SW 1271 (cell line): ENCODE measurements at regions not wholly inside any gene's neighbourhood (a gene's known extent, or its start where the extent isn't known, plus 50 kb on each side); places are given as distances from the start of the nearest gene placed in this dataset.
"Not testable (repeated sequence)": the region's sequence is repeated elsewhere in the genome, so short reads cannot be mapped to it uniquely, and the experiment has no call there.

ENCODE experiments used
- DNase-seq, 2 experiments: peaks; one replicate each; lab custom pipeline; 2025; lab: John Stamatoyannopoulos, UW

DNA sequence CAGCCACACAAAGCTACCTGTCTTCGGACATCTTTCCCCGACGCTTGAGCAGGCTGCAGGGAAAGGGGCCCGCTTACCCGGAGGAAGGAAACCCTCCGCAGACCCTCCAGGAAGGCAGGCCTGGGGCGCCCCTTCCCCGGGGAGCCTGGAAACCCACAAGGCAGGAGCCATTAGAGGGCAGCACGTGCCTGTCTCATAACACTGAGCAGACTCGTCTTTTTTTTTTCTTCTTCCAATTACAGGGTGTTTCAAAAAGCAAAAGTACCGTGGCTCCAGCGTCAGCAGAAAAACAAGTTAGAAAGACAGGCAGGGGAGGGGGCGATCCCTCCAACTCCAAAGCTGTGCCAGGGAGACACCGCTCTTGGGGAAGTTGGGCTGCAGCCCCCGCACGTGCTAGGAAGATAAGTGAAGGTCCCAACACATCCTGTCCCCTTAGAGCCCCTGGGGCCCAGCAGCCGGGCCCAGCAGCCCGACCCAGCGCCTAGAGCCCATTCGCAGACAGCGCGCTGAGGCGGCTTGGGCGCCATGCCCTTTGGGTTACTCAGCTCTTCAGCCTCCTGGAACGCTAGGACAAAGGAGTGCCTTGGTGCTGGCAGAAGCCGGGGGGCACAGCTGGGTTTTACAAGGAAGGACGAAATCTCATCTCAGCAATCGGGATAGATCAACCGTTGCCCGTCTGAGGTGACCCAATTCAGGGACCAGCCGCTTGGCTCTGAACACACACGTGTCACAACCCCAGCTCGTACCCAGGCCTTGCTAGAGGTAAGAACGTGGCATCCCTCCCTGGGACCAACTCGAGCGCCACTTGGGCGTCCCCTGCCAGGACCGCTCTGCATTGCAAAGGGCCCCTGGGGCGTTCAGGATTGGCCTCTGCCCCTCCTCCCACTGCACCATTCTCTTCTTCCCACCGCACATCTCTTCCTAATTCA, 136.3 kb downstream of the LY86 start:
- DNase-seq = peak; percentile 19 to 25

DNA sequence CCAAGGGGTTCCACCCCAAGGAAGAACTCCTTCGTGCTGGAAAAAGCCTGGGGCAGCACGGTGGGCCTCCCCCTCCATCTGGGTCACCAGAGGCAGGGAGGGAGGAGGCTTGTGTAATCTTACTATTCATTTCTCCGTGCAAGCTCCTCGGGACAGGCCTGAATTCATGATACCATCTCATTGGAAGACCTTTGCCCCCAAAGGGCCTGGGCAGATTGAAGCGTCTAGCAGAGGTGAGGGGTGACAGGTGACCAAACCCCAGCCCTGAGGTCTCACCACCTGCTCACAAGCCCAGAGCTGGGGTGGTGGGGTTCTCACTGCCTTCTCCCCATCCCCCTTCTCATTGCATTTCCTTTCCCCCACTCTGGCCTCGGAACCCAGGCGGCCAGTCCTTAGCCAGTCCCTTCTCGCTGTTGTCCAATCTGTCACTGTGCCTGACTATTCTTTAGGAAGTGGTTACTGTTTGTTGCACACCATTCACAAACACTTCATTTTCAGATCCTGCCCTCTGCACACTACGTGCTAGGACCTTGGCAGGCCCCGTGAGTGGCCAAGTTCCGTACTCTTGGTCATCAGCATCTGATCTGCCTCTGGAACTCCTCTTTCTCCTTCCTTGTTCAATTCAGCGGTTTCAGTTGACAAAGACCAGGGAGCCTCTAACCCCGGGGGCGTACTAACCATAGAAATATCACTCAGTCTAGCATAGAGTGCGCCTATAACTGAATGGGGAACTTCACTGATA, 137.1 kb downstream of the LY86 start:
- DNase-seq = no peak

DNA sequence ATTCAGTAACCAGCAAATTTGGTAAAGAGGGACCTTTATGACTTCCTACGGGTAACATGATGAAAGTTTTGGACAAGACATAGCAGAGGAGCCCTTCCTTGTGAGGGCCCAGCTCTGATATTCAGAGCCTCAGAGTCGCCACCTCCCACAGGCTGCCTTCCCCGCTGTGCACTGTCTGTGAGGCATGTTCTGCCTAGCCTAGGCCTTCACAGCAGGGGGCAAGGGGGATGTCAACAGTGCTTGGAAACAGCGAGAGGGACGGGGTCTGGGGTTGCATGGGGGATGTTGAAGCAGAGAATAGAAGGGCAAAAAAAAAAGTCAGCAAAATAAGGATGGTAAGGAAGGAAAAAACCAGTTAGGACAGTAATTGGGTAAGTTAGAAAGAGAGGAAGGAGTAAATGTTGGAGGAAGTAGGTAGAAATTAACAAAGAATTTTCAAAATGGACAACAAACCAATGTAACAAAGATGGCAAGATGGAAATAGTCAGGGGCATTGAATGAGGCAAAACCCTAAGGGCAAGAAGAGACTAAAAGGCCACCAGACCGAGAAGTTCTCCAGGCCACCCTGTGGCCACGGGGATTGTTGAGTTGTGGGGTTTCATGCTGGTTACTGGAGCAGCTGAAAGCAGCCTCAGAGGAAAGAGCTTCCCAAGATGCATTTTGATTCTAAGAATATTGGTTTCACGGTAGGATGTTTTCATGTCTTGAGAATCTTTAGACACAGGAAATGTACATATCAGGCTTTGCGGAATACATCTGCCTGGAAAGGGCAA, 139.8 kb downstream of the LY86 start:
- no peak for DNase-seq

DNA sequence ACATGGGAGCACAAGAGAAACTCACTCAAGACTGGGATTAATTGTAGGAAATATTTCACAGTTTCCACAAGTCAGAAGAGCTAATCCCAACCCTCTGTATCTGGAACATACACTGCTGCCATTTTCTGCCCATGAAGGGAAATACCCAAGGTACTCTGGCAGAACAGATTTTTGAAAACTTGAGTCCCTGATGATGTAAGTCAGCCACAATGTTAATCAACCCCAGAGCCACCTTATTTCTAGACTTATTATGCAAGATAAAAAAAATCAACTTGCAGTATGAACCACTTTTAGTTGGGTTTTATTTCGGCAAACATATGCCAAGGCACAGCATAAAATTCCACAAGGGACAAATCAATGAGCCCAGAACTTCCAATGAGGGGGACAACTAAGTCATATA, 141.5 kb downstream of the LY86 start:
- DNase-seq = no peak

DNA sequence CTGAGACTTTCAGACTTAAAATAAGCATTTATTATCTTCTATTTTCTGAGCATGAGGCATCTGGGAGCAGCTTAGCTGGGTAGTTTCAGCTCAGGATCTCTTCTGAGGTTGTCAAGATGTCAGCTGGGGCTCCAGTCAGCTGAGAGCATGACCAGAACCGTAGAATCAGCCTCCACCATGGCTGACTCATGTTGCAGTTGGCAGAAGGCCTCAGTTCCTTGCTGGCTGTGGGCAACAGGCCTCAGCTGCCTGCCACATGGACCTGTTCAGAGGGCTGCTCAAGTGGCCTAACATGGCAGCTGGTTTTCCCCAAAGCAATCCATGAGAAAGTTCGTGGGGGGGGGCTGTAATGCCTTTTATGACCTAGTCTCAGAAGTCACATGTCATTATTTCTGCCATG, 142.3 kb downstream of the LY86 start:
- DNase-seq = no peak

DNA sequence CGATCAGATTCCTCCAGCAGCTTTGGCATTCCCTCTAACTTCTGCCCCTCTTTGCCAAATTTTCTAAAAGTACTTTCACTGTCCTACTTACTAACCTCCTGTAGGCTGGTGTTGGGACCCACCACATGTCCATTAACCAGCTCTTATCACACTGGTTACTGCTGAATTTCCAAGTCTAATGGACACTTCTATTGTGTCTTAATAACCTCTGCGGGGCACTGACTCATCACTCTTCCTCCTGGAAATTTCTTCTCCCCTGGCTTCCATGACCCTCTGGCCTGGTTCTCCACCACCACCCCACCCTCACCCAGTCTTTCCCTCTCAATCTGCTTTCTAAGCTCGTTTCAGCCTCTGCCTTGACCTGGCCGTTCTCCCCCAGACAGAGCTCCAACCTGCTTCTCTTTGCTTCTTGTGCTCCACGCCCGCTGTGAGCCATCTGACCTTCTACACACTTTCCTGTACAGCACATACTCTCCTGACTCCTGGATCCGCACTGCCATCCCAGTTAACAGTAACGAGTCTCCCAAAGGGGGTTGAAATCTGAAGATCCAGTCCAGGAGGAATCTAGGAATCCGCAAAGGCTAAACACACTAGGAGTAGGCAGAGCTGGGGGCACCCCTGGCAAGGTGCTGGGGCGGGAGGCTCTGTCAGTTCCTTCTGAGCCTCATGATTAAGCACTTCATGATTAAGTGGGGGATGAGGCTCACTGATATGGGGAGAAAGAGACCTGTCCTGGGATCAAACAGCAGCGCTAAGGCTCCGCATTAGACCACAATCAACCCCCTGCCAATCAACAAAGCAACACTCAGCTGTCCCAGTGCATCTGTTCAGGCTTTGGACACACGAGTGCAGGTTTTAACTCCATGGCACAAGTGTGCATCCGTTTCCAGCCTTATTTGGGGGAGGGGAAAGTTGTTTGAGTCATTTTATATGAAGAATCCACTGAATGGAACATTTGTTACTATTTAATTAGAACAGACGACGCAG, 146.3 kb downstream of the LY86 start:
- no peak for DNase-seq

DNA sequence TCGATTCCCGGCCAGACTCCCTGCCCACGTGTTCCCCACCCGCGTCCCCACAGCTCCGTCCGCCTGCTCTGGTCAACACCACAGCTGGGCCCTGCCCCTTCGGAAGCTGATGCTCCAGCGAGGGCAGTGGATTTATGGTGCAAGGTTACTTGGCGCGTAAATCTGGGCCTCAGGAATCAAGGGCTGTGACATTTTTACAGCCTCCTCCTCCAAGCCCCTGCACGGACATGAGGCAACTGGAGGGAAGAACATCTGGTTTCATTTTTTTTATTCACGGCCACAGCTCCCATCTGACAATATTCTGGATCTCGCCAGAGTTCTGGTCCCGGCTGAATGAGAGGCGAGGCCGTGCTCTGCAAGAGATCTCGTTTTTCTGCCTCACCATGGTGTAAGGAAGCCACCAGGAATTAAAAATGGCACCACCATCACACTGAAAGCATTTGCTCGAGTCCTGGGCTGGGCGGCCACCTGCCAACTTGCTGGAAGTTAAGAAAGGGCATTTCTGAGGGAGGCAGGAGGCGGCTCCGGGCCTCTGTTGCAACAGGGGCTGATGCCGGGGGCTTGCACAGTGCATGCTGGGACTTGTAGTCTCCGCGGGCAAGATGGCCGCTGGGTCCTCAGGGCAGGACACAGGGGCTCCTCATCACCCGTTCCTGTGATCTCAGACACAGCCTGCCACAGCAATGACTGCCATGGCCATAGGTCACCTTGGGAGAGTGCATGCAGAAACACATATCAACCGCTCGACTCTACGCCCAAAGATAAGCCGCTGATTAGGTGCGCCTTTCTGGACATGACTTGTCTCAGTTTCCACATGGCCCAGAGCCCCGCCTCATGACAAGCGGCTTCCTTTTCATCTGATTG, 148.5 kb downstream of the LY86 start:
- DNase-seq = no peak

DNA sequence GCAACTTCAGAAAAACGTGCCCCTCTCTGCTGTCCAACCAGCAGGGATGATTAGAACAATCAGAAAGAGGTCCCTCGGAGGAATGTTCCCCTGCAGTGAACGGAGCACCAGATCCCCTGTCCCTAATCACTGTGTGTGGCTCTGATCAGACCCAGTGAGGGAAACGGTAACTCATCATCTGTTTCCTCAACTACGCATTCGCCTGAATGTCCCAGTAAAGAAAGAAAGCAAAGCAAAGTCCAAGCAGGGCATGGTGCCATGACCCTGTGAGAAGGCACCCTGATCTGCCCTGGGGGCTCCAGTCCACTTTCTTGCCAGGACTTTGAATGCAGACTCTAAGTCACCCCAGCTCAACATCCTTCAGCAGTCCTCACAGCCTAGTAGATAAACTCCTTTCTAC, 149.2 kb downstream of the LY86 start:
- DNase-seq = no peak

DNA sequence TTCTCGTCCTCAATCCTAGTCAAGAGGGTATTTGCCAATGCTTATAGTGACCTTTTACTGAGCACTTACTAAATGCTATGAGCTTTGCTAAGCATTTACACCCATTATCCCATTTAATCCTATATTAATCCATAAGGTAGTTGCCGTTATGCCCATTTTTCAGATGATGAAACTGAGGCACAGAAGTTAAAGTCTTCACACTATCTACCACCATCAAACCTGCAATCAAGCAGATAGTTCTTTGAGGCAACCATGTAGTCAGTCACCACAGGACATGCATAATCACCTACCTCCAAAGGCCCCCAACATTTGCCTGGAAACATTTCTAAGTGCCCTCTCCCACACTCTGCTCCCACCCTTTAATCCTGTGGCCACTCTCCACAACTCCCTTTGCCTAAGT, 149.6 kb downstream of the LY86 start:
- DNase-seq = no peak

DNA sequence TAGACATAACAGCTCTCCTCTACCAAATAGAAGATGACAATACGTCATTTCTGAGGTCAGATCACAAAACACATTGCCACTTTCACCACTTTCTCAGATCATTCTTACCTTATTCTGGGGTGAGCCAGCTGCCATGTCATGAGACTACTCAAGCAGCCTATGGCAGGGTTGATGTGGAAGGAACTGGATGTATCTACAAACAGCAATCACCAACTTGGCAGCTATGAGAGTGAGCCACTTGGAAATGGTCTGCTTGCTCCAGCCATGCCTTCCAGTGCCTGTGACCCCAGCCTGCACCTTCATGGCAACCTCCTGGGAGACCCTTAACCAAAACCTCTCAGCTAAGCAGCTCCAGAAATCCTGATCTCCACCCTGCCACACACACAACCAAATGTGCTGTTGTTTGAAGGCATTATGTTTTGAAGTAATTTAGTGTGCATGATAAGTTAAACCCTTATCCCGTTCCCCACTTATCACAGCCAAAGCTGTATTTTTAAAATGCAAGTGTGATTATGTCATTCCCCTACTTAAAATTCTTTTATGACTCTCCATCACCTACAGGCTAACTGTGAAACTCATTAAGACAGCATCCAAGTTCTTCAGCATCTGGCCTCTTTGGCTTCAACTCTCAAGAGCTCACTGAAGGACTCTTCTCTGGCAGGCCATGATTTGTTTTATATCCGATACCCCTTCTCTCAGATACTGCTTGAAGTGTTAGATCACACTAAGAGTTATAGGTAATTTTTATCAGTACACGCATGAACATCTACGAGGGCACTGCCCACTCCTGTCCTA, 150.6 kb downstream of the LY86 start:
- DNase-seq = no peak

DNA sequence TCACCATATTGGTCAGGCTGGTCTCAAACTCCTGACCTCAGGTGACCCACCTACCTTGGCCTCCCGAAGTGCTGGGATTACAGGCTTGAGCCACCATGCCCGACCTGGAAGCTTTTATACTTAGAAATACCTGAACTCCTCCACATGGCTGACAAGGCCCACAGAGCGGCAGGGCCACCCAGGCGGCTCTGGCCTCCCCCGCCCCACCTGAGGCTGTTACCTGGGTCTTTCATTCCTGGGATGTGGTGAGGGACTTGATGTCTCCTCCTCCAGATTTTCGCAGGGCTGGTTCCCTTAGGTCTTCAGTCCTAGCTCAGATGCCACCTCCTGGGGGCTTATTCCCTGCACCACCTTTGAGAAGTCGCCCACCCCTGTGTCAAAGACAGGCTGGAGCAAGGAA, 152.1 kb downstream of the LY86 start:
- no peak for DNase-seq

DNA sequence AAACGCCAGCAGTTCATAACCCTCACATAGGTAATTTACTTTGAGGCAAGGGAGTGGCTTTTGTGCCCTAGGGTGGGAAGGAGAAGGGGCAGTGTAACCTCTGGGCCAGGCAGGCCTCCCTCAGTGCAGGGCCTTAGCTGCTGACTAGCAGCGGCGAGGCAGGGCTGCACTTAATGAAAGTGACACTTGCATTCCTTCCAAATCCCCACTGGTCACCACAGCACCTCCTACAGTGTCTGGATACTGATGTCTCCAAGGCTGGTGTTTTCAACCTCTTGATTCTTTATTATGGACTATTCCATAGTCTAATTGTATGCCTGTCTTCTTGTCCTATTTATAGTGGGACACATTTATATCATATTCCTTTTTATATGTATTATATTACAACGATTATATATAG, 152.7 kb downstream of the LY86 start:
- DNase-seq = no peak

DNA sequence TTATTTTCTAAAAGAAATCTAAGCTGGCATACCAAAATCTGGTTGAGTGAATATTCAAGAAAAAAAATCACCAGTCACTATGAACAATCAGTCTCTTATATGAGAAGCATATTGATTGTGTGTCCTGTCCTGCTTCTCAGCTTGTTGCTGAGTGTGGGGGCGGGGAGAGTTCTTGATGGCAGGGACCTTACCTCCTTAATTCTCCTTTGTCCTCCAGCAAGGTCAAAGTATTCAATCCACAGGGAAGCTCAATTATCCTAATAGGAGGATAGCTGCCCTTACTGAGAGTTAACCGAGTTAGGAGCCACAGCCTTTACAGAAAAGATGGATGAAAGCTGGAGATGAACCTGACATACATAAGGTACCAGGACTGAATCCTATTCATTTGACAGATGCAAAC, 154.0 kb downstream of the LY86 start:
- no peak for DNase-seq

DNA sequence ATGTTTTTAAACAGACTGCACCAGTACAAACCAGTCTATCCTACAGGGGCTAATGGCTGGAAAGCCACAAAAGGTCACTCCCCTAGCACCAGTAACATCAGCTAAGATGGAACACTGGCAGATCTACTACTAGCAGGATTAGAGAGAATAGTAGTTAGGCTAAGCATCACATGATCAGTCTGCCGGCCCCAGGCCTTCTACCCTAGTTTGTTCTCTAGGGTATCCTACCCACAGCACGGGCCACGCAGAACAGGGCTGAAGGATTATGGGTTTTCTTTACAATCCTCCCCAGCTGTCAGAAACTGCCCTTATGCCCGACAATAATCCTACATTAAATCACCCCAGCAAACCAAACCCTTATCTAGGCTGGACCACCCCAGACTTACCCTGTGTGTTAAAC, 156.0 kb downstream of the LY86 start:
- DNase-seq = no peak

DNA sequence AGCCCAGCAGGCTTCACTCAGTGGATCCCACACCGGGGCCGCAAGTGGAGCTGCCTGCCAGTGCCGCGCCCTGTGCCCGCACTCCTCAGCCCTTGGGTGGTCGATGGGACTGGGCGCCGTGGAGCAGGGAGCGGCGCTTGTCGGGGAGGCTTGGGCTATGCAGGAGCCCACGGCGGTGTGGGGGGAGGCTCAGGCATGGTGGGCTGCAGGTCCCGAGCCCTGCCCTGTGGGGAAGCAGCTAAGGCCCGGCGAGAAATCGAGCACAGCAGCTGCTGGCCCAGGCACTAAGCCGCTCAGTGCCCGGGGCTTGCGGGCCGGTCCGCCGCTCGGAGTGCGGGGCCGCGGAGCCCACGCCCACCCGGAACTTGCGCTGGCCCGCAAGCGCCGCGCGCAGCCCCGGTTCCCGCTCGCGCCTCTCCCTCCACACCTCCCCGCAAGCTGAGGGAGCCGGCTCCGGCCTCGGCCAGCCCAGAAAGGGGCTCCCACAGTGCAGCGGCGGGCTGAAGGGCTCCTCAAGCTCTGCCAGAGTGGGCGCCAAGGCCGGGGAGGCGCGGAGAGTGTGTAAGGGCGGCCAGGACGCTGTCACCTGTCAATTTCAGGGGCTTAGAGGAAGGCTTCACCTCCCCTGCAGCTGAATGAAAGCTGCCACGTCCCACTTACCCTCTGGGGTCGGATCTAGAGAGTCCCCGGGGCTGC, 157.3 kb downstream of the LY86 start:
- not testable (repeated sequence) for DNase-seq

DNA sequence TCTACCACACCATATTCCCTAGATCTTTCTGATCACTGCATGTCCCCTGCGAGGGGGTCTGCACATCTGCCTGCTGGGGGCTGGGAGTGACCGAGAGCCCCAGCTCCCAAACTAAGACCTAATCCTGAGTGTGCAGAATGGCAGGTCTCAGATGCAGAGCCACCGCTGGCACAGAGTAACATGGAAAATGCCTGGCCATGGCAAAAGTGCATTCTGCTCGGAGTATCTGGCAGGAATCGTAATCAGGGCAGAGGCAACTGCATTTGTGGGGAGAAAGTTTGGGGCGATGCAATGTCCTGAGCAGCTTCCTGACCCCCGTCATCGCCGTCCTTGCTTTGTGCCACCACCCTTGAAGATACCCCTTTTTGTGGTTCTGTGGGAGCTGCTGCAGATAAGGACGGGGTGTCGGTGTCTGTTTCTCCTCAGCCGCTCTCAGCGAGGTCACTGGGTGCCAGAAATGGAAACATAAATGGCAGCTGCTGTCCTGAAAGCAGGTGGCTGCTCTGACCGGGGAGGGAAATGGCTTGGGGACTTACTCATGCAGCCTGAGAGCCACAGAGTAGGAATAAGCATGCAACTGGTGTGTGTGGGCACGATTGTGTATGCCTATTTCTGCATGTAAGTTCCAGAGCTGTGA, 157.9 kb downstream of the LY86 start:
- no peak for DNase-seq

DNA sequence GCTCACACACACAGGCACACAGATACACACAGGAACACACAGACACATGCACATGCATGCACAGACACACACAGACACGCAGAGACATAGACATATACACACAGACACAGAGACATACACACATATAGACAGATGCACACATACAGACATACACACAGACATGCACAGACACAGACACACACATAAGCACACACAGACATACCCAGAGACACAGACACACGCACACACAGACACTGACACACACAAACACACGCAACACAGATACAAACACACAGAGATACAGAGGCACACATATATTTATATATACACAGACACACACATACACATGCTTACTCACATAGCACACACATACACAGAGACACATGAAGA, 158.4 kb downstream of the LY86 start:
- DNase-seq = no peak

DNA sequence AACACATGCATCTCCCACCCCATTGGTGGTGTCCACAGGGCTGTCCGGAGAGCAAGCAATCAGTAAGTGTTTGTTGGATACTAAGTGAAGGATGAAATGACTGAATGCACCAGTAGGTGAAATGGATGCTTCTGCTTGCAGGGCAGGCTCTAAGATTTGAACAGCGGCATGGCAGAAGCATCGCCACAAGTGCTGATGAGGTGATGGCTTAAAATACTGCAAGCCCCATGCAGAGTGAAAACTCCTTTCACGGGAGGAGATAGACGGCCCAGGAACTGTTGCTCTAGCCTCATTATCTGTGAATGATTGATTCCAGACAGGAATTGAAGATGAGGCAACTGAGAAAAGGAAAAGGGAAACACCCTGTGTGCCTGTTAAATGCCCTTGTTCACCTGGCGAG, 158.9 kb downstream of the LY86 start:
- no peak for DNase-seq

DNA sequence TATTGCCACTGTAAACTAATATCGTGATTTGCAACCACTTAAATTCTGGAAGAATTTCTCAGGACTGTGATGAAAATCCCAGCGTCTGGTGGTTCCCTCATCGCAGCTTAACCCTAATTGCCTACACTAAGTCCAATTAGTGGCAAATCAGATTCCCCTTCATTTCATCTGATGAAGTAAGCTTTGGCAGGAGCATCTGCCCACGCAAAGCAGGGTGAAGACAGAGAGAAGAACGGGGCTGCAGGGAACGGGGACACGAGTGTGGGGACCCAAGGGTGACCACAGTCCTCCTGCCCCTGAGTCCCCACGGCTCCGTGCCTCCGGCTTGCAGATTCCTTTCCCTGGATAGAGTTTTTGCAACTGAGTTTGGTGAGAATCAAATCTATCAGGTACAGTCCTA, 159.5 kb downstream of the LY86 start:
- DNase-seq = no peak
